GM12865 (cell line): ENCODE measurements at regions not wholly inside any gene's neighbourhood (a gene's known extent, or its start where the extent isn't known, plus 50 kb on each side); places are given as distances from the start of the nearest gene placed in this dataset.

ENCODE experiments used
- DNase-seq: peaks from one replicate; pipeline ENCODE4 v3.0.0; 2010; ENCODE audit warnings: low read depth
- H3K4me3 ChIP-seq: 2 replicates; pipeline ENCODE4 v1.5.1; 2011; ENCODE audit warnings: mild to moderate bottlenecking, low read depth, low read length, control low read depth
- CTCF ChIP-seq: IDR thresholded peaks from 2 replicates; pipeline ENCODE4 v1.5.1; 2011; ENCODE audit warnings: low read length, control low read depth, low read depth, inconsistent platforms; ENCODE audit not compliant: insufficient read depth; ENCODE audit errors: missing control alignments

DNA sequence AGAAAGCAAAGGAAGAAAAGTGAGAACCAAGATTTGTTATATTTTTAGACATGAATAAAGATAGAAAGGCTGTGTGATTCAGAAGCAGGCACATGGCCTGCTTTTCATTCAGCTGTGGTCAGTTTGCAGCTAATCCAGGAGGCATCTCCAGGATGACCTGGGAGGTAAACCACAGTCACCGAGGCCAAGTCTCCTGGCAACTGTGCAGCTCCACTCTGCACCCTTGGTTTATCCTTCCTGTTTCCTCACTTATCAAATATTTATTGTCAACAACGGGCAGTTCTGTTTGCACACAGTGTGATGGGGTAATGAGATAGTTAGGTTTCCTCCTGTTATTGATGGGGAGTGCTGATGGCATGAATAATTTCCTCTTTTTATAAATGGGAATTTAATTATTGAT lies 243.0 kb downstream of the PSAT1 start:
- H3K4me3 ChIP-seq = no peak overlapping the region
- TF ChIP-seq CTCF = no peak
- no peak for DNase-seq

GRCh38 chr9:78541868-78542443 lies 245.0 kb downstream of the PSAT1 start:
- TF ChIP-seq CTCF = no peak
- DNase-seq = no peak
- no peak overlapping the region for H3K4me3 ChIP-seq

- TF ChIP-seq CTCF = no peak
- no peak overlapping the region for H3K4me3 ChIP-seq
- DNase-seq = no peak
These were observed 245.7 kb downstream of the PSAT1 start for GRCh38 chr9:78542491-78543181.

GRCh38 chr9:78543353-78543752 lies 246.4 kb downstream of the PSAT1 start:
- DNase-seq = no peak
- no peak overlapping the region for H3K4me3 ChIP-seq
- no peak for TF ChIP-seq CTCF

DNA sequence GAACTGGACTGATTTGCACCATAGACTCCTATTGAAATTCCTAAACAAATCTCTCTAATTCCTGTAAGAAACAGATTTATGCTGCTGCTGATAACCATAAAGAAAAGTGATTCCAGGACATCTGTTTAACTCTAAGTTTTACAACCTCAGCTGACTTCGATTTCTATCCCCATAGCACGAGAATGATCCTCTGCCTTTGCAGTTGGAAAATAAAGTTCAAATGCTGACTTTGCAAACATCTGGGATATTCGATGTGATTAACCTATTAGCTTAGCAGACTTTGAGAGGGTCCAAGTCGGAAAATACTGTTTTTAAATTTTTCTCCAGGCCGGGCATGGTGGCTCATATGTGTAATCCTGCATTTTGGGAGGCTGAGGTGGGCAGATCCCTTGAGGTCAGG lies 247.3 kb downstream of the PSAT1 start:
- TF ChIP-seq CTCF = no peak
- no peak for DNase-seq
- no peak overlapping the region for H3K4me3 ChIP-seq

DNA sequence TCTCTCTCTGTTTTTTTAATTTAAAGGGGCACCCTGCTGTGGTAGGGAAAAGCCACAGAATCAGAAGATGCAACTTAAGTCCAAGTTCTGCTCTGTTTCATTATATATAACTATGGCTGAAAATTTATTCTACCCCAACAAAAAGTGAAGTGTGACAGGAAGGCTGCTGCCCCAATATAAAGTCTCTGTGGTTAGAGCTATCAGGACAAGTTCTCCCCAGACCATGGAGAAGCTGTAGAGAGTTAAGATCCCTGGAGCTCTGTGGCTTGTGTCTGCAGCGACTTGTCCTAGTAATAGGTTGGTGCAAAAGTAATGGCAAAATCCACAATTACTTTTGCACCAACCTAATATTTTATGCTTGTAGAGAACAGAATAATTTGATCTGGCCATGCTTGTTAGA lies 250.9 kb downstream of the PSAT1 start:
- no peak for TF ChIP-seq CTCF
- H3K4me3 ChIP-seq = no peak overlapping the region
- no peak for DNase-seq

DNA sequence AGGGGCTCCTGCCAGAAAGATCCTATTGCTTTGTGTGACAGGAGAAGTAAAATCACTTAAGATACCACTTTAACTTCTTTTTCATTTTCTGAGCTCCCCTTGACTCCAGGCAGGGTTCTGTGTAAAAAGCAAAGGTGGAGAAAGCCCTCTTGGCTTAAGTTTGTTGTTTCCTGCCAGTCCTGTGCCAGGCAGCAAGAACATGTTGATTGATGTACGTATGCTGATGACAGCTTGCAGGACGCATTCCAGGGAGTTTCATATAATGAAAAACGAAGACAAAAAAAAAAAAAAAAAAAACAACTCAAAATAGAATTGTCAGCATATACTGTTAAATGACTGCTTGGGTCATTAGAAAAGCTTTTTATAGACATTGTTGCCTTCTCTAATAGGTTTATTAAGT lies 251.7 kb downstream of the PSAT1 start:
- no peak for DNase-seq
- no peak for TF ChIP-seq CTCF
- H3K4me3 ChIP-seq = no peak overlapping the region
